Stimulated activated naive CD8-positive, alpha-beta T cell treated with anti-CD3 and anti-CD28 coated beads, Interleukin-15, Interleukin-2, amounts not matched to agents 100 U/mL and 50 U/mL, for 24 hours (primary cell): ENCODE measurements at regions not wholly inside any gene's neighbourhood (a gene's known extent, or its start where the extent isn't known, plus 50 kb on each side); places are given as distances from the start of the nearest gene placed in this dataset.
A peak's percentile ranks its signal among the peaks of the same experiment; 100 is the strongest.

Experiments used
- ATAC-seq: fragments of 150-1000 bp; cut with Tn5 transposase; one replicate; pipeline ENCODE4 v1.10.0; 2021
- DNase-seq: peaks from one replicate; pipeline ENCODE4 v3.0.0; 2021

GRCh38 chr21:38556390-38556789 is 58.1 kb upstream of the ERG start:
- ATAC-seq, result no peak
- no peak for DNase-seq

GRCh38 chr21:38561205-38561604 is 62.9 kb upstream of the ERG start:
- ATAC-seq (no peak), DNase-seq (no peak)

GRCh38 chr21:38561613-38562581 is 63.6 kb upstream of the ERG start:
- ATAC-seq, result no peak
- DNase-seq, result no peak

- DNase-seq (no peak), ATAC-seq (no peak)
Observed at GRCh38 chr21:38567335-38567969, 69.2 kb upstream of the ERG start.

- no peak for ATAC-seq
- DNase-seq, result no peak
Observed at GRCh38 chr21:38567970-38568360, 69.7 kb upstream of the ERG start.

- ATAC-seq, result no peak
- DNase-seq, result no peak
Observed at GRCh38 chr21:38569733-38570132, 71.5 kb upstream of the ERG start.

GRCh38 chr21:38570596-38570995 is 72.3 kb upstream of the ERG start:
- no peak for DNase-seq
- no peak for ATAC-seq

GRCh38 chr21:38574895-38575575 is 76.8 kb upstream of the ERG start:
- DNase-seq, result no peak
- no peak for ATAC-seq

- DNase-seq (no peak), ATAC-seq (no peak)
Observed at GRCh38 chr21:38577887-38578286, 79.6 kb upstream of the ERG start.

GRCh38 chr21:38590449-38591217 is 92.4 kb upstream of the ERG start:
- ATAC-seq, result no peak
- no peak for DNase-seq

GRCh38 chr21:38591218-38591537 is 92.9 kb upstream of the ERG start:
- ATAC-seq, result no peak
- DNase-seq, result no peak

- peak; percentile 63 for ATAC-seq
- DNase-seq, result no peak
Observed at GRCh38 chr21:38596264-38597042, 98.2 kb upstream of the ERG start.

- ATAC-seq (no peak), DNase-seq (no peak)
Observed at GRCh38 chr21:38597421-38597820, 99.1 kb upstream of the ERG start.

GRCh38 chr21:38598413-38598812 is 100.1 kb upstream of the ERG start:
- ATAC-seq (no peak), DNase-seq (no peak)

GRCh38 chr21:38599381-38599975 is 101.2 kb upstream of the ERG start:
- DNase-seq (no peak), ATAC-seq (no peak)

GRCh38 chr21:38600106-38600505 is 101.8 kb upstream of the ERG start:
- DNase-seq (no peak), ATAC-seq (no peak)

- DNase-seq, result no peak
- no peak for ATAC-seq
Observed at GRCh38 chr21:38605236-38605635, 107.0 kb upstream of the ERG start.

GRCh38 chr21:38609580-38609979 is 111.3 kb upstream of the ERG start:
- DNase-seq, result no peak

GRCh38 chr21:38610623-38611251 is 112.5 kb upstream of the ERG start:
- DNase-seq (no peak), ATAC-seq (no peak)

More at GRCh38 chr21:38609580-38609979, 111.3 kb upstream of the ERG start:
- no peak for ATAC-seq

- DNase-seq (no peak), ATAC-seq (no peak)
Observed at GRCh38 chr21:38611277-38611676, 113.0 kb upstream of the ERG start.

GRCh38 chr21:38613686-38614085 is 115.4 kb upstream of the ERG start:
- DNase-seq (no peak), ATAC-seq (no peak)
